ENCODE measurements at regions not wholly inside any gene's neighbourhood (a gene's known extent, or its start where the extent isn't known, plus 50 kb on each side); places are given as distances from the start of the nearest gene placed in this dataset.

- no peaks in the 10 kb centered on the region for H3K4me1 ChIP-seq (ENCODE audit: insufficient read depth, low read length, poor library complexity, severe bottlenecking)
- BruUV-seq (replicated peaks): no TSS peak
- no peaks in the 10 kb centered on the region for H3K9me2 ChIP-seq (ENCODE audit: insufficient read depth, low read length)
- no peak for DNase-seq (ENCODE audit: low spot score)
- no peaks in the 10 kb centered on the region for H3K79me2 ChIP-seq (ENCODE audit: insufficient read depth, low read depth, low read length)
- H3K4me3 ChIP-seq (ENCODE audit: low read depth, low read length, poor library complexity, severe bottlenecking): no peak overlapping the region
- H3K4me2 ChIP-seq (ENCODE audit: low read length): no peak overlapping the region
- peaks cover 7% of the 10 kb centered on the region; the same call in 1 of the 2 replicates for H3K9me3 ChIP-seq (ENCODE audit: low read length)
- H4K20me1 ChIP-seq (ENCODE audit: insufficient read depth, low read length): no peaks in the 10 kb centered on the region
- intact Hi-C loops (cut with micrococcal nuclease; ENCODE audit: unreplicated experiment): no loop called here
- CTCF ChIA-PET (ENCODE audit: unreplicated experiment): no interaction called here
- TF ChIP-seq, protein P1, sequence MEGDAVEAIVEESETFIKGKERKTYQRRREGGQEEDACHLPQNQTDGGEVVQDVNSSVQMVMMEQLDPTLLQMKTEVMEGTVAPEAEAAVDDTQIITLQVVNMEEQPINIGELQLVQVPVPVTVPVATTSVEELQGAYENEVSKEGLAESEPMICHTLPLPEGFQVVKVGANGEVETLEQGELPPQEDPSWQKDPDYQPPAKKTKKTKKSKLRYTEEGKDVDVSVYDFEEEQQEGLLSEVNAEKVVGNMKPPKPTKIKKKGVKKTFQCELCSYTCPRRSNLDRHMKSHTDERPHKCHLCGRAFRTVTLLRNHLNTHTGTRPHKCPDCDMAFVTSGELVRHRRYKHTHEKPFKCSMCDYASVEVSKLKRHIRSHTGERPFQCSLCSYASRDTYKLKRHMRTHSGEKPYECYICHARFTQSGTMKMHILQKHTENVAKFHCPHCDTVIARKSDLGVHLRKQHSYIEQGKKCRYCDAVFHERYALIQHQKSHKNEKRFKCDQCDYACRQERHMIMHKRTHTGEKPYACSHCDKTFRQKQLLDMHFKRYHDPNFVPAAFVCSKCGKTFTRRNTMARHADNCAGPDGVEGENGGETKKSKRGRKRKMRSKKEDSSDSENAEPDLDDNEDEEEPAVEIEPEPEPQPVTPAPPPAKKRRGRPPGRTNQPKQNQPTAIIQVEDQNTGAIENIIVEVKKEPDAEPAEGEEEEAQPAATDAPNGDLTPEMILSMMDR (conservative IDR thresholded peaks at IDR 0.05; ENCODE audit: low read length): no peak
- no peak for TF ChIP-seq EZH2phosphoT487 (IDR thresholded peaks at IDR 0.05; ENCODE audit: borderline replicate concordance, low read depth, low read length)
- H3K36me3 ChIP-seq (ENCODE audit: insufficient read depth, low read length): no peaks in the 10 kb centered on the region
- no peak overlapping the region for H3K27ac ChIP-seq (ENCODE audit: low read depth, low read length, poor library complexity, severe bottlenecking)
- POLR2A ChIA-PET: no interaction called here
- no peak overlapping the region for H2AFZ ChIP-seq (ENCODE audit: low read length)
These were observed 76.3 kb upstream of the TGM3 start for GRCh38 chr20:2219481-2220006.

GRCh38 chr20:2220298-2220697 is 75.5 kb upstream of the TGM3 start:
- no peak overlapping the region for H3K4me3 ChIP-seq (ENCODE audit: low read depth, low read length, poor library complexity, severe bottlenecking)
- ChIA-PET CTCF (ENCODE audit: unreplicated experiment) (no interaction called here), POLR2A (no interaction called here)
- H3K79me2 ChIP-seq (ENCODE audit: insufficient read depth, low read depth, low read length): no peaks in the 10 kb centered on the region
- no peaks in the 10 kb centered on the region for H3K9me2 ChIP-seq (ENCODE audit: insufficient read depth, low read length)
- DNase-seq (ENCODE audit: low spot score): no peak
- H3K4me2 ChIP-seq (ENCODE audit: low read length): no peak overlapping the region
- BruUV-seq (replicated peaks): no TSS peak
- H2AFZ ChIP-seq (ENCODE audit: low read length): no peak overlapping the region
- H4K20me1 ChIP-seq (ENCODE audit: insufficient read depth, low read length): no peaks in the 10 kb centered on the region
- no peaks in the 10 kb centered on the region for H3K4me1 ChIP-seq (ENCODE audit: insufficient read depth, low read length, poor library complexity, severe bottlenecking)
- intact Hi-C loops (cut with micrococcal nuclease; ENCODE audit: unreplicated experiment): no loop called here
- no peak overlapping the region for H3K27ac ChIP-seq (ENCODE audit: low read depth, low read length, poor library complexity, severe bottlenecking)
- no peak for TF ChIP-seq EZH2phosphoT487 (IDR thresholded peaks at IDR 0.05; ENCODE audit: borderline replicate concordance, low read depth, low read length)
- TF ChIP-seq, protein P1 (conservative IDR thresholded peaks at IDR 0.05; ENCODE audit: low read length): no peak
- peaks cover 7% of the 10 kb centered on the region; the same call in 1 of the 2 replicates for H3K9me3 ChIP-seq (ENCODE audit: low read length)
- H3K36me3 ChIP-seq (ENCODE audit: insufficient read depth, low read length): no peaks in the 10 kb centered on the region

DNA sequence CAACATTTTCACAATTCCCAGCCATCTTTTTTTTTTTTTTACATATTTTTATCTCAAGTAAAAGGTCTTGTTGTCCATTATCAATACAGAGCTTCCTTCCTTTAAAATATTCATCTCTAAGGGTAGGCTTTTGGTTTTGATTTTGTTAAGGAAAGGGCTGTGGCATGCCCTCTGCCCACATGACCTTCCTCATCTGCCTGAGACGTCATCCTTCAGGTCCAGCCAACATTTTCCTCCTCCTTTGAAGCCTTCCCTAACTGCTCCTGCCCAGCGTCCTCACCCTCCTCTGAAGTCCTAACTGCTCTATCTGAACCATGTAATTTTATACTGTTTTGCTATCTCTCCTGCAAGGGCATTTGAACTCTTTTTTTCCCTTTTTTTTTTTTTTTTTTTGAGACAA is 73.9 kb upstream of the TGM3 start:
- Histone ChIP-seq H2AFZ (ENCODE audit: low read length) (no peak overlapping the region), H3K27ac (ENCODE audit: low read depth, low read length, poor library complexity, severe bottlenecking) (no peak overlapping the region), H4K20me1 (ENCODE audit: insufficient read depth, low read length) (no peaks in the 10 kb centered on the region), H3K4me3 (ENCODE audit: low read depth, low read length, poor library complexity, severe bottlenecking) (no peak overlapping the region), H3K36me3 (ENCODE audit: insufficient read depth, low read length) (no peaks in the 10 kb centered on the region), H3K4me1 (ENCODE audit: insufficient read depth, low read length, poor library complexity, severe bottlenecking) (no peaks in the 10 kb centered on the region), H3K79me2 (ENCODE audit: insufficient read depth, low read depth, low read length) (no peaks in the 10 kb centered on the region), H3K9me2 (ENCODE audit: insufficient read depth, low read length) (no peaks in the 10 kb centered on the region), H3K4me2 (ENCODE audit: low read length) (no peak overlapping the region), H3K9me3 (ENCODE audit: low read length) (peaks cover 7% of the 10 kb centered on the region; the same call in 1 of the 2 replicates)
- intact Hi-C loops (cut with micrococcal nuclease; ENCODE audit: unreplicated experiment): no loop called here
- TF ChIP-seq EZH2phosphoT487 (IDR thresholded peaks at IDR 0.05; ENCODE audit: borderline replicate concordance, low read depth, low read length): no peak
- TF ChIP-seq, protein P1 (conservative IDR thresholded peaks at IDR 0.05; ENCODE audit: low read length): no peak
- CTCF ChIA-PET (ENCODE audit: unreplicated experiment): no interaction called here
- POLR2A ChIA-PET: interaction anchor here (0.6 to 0.9 kb wide), 3 partner anchors 59 to 1014 kb away, joined by 3 to 4 read pairs (median 3); no protein-coding TSS in a partner anchor
- BruUV-seq (replicated peaks): no TSS peak
- DNase-seq (ENCODE audit: low spot score): no peak

Measured in OCI-LY7 (cell line).